ENCODE measurements at regions not wholly inside any gene's neighbourhood (a gene's known extent, or its start where the extent isn't known, plus 50 kb on each side); places are given as distances from the start of the nearest gene placed in this dataset.

- no peaks in the 10 kb centered on the region for H3K79me2 ChIP-seq (ENCODE audit: control insufficient read depth, insufficient read depth, low read length)
- TF ChIP-seq EZH2 (IDR thresholded peaks at IDR 0.05; ENCODE audit: low read length, missing control alignments), result no peak
- H2AFZ ChIP-seq (ENCODE audit: low read length), result no peak overlapping the region
- no peak for DNase-seq (ENCODE audit: low read depth in 2 of 2)
- H3K4me3 ChIP-seq (replicated peaks in 1 of 4; ENCODE audit: control extremely low read depth in 1 of 4, insufficient read depth in 1 of 4, low read depth in 3 of 4, low read length in 4 of 4), result no peak overlapping the region
- H3K4me1 ChIP-seq (ENCODE audit: control insufficient read depth, extremely low read depth, insufficient read depth, low read length), result no peaks in the 10 kb centered on the region
- no peaks in the 10 kb centered on the region for H4K20me1 ChIP-seq (ENCODE audit: control insufficient read depth, extremely low read depth, insufficient read depth, low read length)
- no peaks in the 10 kb centered on the region for H3K9me3 ChIP-seq (ENCODE audit: control insufficient read depth, insufficient read depth, low read depth, low read length)
- no peaks in the 10 kb centered on the region for H3K36me3 ChIP-seq (ENCODE audit: control insufficient read depth, insufficient read depth, low read length)
- H3K9ac ChIP-seq (ENCODE audit: insufficient read depth, low read length), result no peak overlapping the region
- H3K27ac ChIP-seq (ENCODE audit: insufficient read depth, low read length), result no peak overlapping the region
- H3K27me3 ChIP-seq (ENCODE audit: control insufficient read depth, insufficient read depth, low read length), result no peaks in the 10 kb centered on the region
- H3K4me2 ChIP-seq (ENCODE audit: extremely low read depth, insufficient read depth, low read length), result no peak overlapping the region
Observed at GRCh38 chr14:88078525-88078924, 73.6 kb downstream of the GPR65 start.

GRCh38 chr14:88079624-88080023, 74.7 kb downstream of the GPR65 start:
- Histone ChIP-seq H4K20me1 (ENCODE audit: control insufficient read depth, extremely low read depth, insufficient read depth, low read length) (no peaks in the 10 kb centered on the region), H3K4me3 (replicated peaks in 1 of 4; ENCODE audit: control extremely low read depth in 1 of 4, insufficient read depth in 1 of 4, low read depth in 3 of 4, low read length in 4 of 4) (no peak overlapping the region), H3K4me1 (ENCODE audit: control insufficient read depth, extremely low read depth, insufficient read depth, low read length) (no peaks in the 10 kb centered on the region), H3K79me2 (ENCODE audit: control insufficient read depth, insufficient read depth, low read length) (no peaks in the 10 kb centered on the region), H3K9ac (ENCODE audit: insufficient read depth, low read length) (no peak overlapping the region), H3K4me2 (ENCODE audit: extremely low read depth, insufficient read depth, low read length) (no peak overlapping the region), H3K9me3 (ENCODE audit: control insufficient read depth, insufficient read depth, low read depth, low read length) (no peaks in the 10 kb centered on the region), H2AFZ (ENCODE audit: low read length) (no peak overlapping the region), H3K27ac (ENCODE audit: insufficient read depth, low read length) (no peak overlapping the region), H3K36me3 (ENCODE audit: control insufficient read depth, insufficient read depth, low read length) (no peaks in the 10 kb centered on the region), H3K27me3 (ENCODE audit: control insufficient read depth, insufficient read depth, low read length) (no peaks in the 10 kb centered on the region)
- no peak for DNase-seq (ENCODE audit: low read depth in 2 of 2)
- TF ChIP-seq EZH2 (IDR thresholded peaks at IDR 0.05; ENCODE audit: low read length, missing control alignments), result no peak
- TF ChIP-seq CTCF (conservative IDR thresholded peaks at IDR 0.05 in 1 of 2, IDR thresholded peaks at IDR 0.05 in 1 of 2; ENCODE audit: low read depth in 1 of 2, low read length in 2 of 2), result no peak

GRCh38 chr14:88085736-88086135, 80.8 kb downstream of the GPR65 start:
- no peaks in the 10 kb centered on the region for H4K20me1 ChIP-seq (ENCODE audit: control insufficient read depth, extremely low read depth, insufficient read depth, low read length)

More at GRCh38 chr14:88085736-88086135, 80.8 kb downstream of the GPR65 start:
- H3K27me3 ChIP-seq (ENCODE audit: control insufficient read depth, insufficient read depth, low read length), result no peaks in the 10 kb centered on the region
- H3K79me2 ChIP-seq (ENCODE audit: control insufficient read depth, insufficient read depth, low read length), result no peaks in the 10 kb centered on the region
- H3K9me3 ChIP-seq (ENCODE audit: control insufficient read depth, insufficient read depth, low read depth, low read length), result no peaks in the 10 kb centered on the region
- H3K4me1 ChIP-seq (ENCODE audit: control insufficient read depth, extremely low read depth, insufficient read depth, low read length), result no peaks in the 10 kb centered on the region
- no peak overlapping the region for H3K27ac ChIP-seq (ENCODE audit: insufficient read depth, low read length)
- TF ChIP-seq EZH2 (IDR thresholded peaks at IDR 0.05; ENCODE audit: low read length, missing control alignments) (no peak), CTCF (conservative IDR thresholded peaks at IDR 0.05 in 1 of 2, IDR thresholded peaks at IDR 0.05 in 1 of 2; ENCODE audit: low read depth in 1 of 2, low read length in 2 of 2) (no peak)
- no peak overlapping the region for H3K9ac ChIP-seq (ENCODE audit: insufficient read depth, low read length)
- H3K4me3 ChIP-seq (replicated peaks in 1 of 4; ENCODE audit: control extremely low read depth in 1 of 4, insufficient read depth in 1 of 4, low read depth in 3 of 4, low read length in 4 of 4), result no peak overlapping the region
- DNase-seq (ENCODE audit: low read depth in 2 of 2), result no peak
- no peak overlapping the region for H2AFZ ChIP-seq (ENCODE audit: low read length)
- no peaks in the 10 kb centered on the region for H3K36me3 ChIP-seq (ENCODE audit: control insufficient read depth, insufficient read depth, low read length)
- no peak overlapping the region for H3K4me2 ChIP-seq (ENCODE audit: extremely low read depth, insufficient read depth, low read length)
